Liver (tissue), 8 donors: ENCODE measurements at regions not wholly inside any gene's neighbourhood (a gene's known extent, or its start where the extent isn't known, plus 50 kb on each side); places are given as distances from the start of the nearest gene placed in this dataset.

ENCODE experiments used
- DNase-seq: peaks from one replicate; pipeline ENCODE4 v3.0.0-alpha.2; 2017; ENCODE audit warnings: low spot score
- H3K27ac ChIP-seq, 2 donors: one replicate each; pipeline ENCODE4 v1.7.0; 2013; ENCODE audit warnings: inconsistent platforms in 2 of 2, low read length in 2 of 2, control low read depth in 1 of 2, low read depth in 1 of 2, mild to moderate bottlenecking in 1 of 2
- H3K27me3 ChIP-seq, 4 donors: one replicate each; pipeline versions ENCODE4 v1.6.1 to v1.7.0; 2013; ENCODE audit warnings: low read length in 3 of 4, inconsistent platforms in 1 of 4, mild to moderate bottlenecking in 1 of 4, moderate library complexity in 1 of 4; ENCODE audit not compliant: control insufficient read depth in 4 of 4, insufficient read depth in 4 of 4
- H3K36me3 ChIP-seq, 4 donors: one replicate each; pipeline versions ENCODE4 v1.6.1 to v1.7.0; 2013; ENCODE audit warnings: low read length in 3 of 4, mild to moderate bottlenecking in 3 of 4, low read depth in 1 of 4, moderate library complexity in 1 of 4; ENCODE audit not compliant: control insufficient read depth in 4 of 4, insufficient read depth in 3 of 4
- H3K4me1 ChIP-seq, 4 donors: one replicate each; pipeline versions ENCODE4 v1.6.1 to v1.7.0; 2013; ENCODE audit warnings: low read length in 3 of 4, mild to moderate bottlenecking in 3 of 4, moderate library complexity in 1 of 4; ENCODE audit not compliant: control insufficient read depth in 4 of 4, insufficient read depth in 4 of 4
- H3K4me3 ChIP-seq, 3 donors: one replicate each; pipeline versions ENCODE4 v1.6.1 to v1.7.0; 2013; ENCODE audit warnings: low read length in 3 of 3, control low read depth in 1 of 3, low read depth in 1 of 3, mild to moderate bottlenecking in 1 of 3
- H3K9ac ChIP-seq, 2 donors: one replicate each; pipeline ENCODE4 v1.7.0; 2013; ENCODE audit warnings: low read length in 2 of 2, mild to moderate bottlenecking in 2 of 2, moderate library complexity in 2 of 2, control low read depth in 1 of 2, low read depth in 1 of 2
- H3K9me3 ChIP-seq, 4 donors: one replicate each; pipeline versions ENCODE4 v1.6.1 to v1.7.0; 2013; ENCODE audit warnings: low read length in 3 of 4; ENCODE audit not compliant: control insufficient read depth in 4 of 4
- EGR1 ChIP-seq, 2 donors: IDR thresholded peaks; 2 replicates each; pipeline ENCODE4 v1.6.1; 2016 to 2018; ENCODE audit warnings: antibody characterized with exemption in 2 of 2, low read depth in 2 of 2
- FOXA1 ChIP-seq: IDR thresholded peaks from 2 replicates; pipeline ENCODE4 v1.6.1; 2016; ENCODE audit warnings: antibody characterized with exemption
- FOXA2 ChIP-seq: IDR thresholded peaks from 2 replicates; pipeline ENCODE4 v1.6.1; 2016; ENCODE audit warnings: antibody characterized with exemption
- GABPA ChIP-seq, 2 donors: IDR thresholded peaks in 1 of 2; conservative IDR thresholded peaks in 1 of 2; 2 replicates each; pipeline ENCODE4 v1.6.1; 2016; ENCODE audit warnings: antibody characterized with exemption in 2 of 2, mild to moderate bottlenecking in 1 of 2, moderate library complexity in 1 of 2
- HNF4A ChIP-seq, 2 donors: conservative IDR thresholded peaks; 2 replicates each; pipeline ENCODE4 v1.6.1; 2016; ENCODE audit warnings: antibody characterized with exemption in 2 of 2, mild to moderate bottlenecking in 2 of 2
- HNF4G ChIP-seq: IDR thresholded peaks from 2 replicates; pipeline ENCODE4 v1.6.1; 2016; ENCODE audit warnings: antibody characterized with exemption
- JUND ChIP-seq, 2 donors: IDR thresholded peaks; 2 replicates each; pipeline ENCODE4 v1.6.1; 2016; ENCODE audit warnings: antibody characterized with exemption in 2 of 2
- NR2F2 ChIP-seq: IDR thresholded peaks from 2 replicates; pipeline ENCODE4 v1.6.1; 2016; ENCODE audit warnings: antibody characterized with exemption
- RAD21 ChIP-seq, 2 donors: IDR thresholded peaks; 2 replicates each; pipeline ENCODE4 v1.6.1; 2016; ENCODE audit warnings: antibody characterized with exemption in 2 of 2, mild to moderate bottlenecking in 2 of 2
- RXRA ChIP-seq, 2 donors: IDR thresholded peaks; 2 replicates each; pipeline ENCODE4 v1.6.1; 2017 to 2018; ENCODE audit warnings: antibody characterized with exemption in 2 of 2, mild to moderate bottlenecking in 1 of 2
- SP1 ChIP-seq: IDR thresholded peaks from 2 replicates; pipeline ENCODE4 v1.6.1; 2018; ENCODE audit warnings: antibody characterized with exemption, mild to moderate bottlenecking
- TAF1 ChIP-seq: conservative IDR thresholded peaks from 2 replicates; pipeline ENCODE4 v1.6.1; 2016; ENCODE audit warnings: antibody characterized with exemption, mild to moderate bottlenecking
- YY1 ChIP-seq: IDR thresholded peaks from 2 replicates; pipeline ENCODE4 v1.6.1; 2016; ENCODE audit warnings: antibody characterized with exemption, mild to moderate bottlenecking
- WGBS: extraction: QIAGEN DNeasy Blood & Tissue Kit; methylation state at CpG from one replicate; pipeline ENCODE4 v1.1.7; 2013; 5-methylcytosine and 5-hydroxymethylcytosine counted together
- TF ChIP-seq, protein P1 (sequence below): IDR thresholded peaks from 2 replicates; pipeline ENCODE4 v1.6.1; 2016; ENCODE audit warnings: antibody characterized with exemption
- TF ChIP-seq, protein P2 (sequence below): fragments of 150-350 bp; IDR thresholded peaks from 2 replicates; pipeline ENCODE4 v1.5.1; 2017; ENCODE audit warnings: improper control_type of control experiment, low read depth, low read length; ENCODE audit not compliant: missing input control
- TF ChIP-seq, protein P3 (sequence below): IDR thresholded peaks from 2 replicates; pipeline ENCODE4 v1.6.1; 2016; ENCODE audit warnings: antibody characterized with exemption
- TF ChIP-seq, protein P4 (sequence below): IDR thresholded peaks from 2 replicates; pipeline ENCODE4 v1.6.1; 2016; ENCODE audit warnings: antibody characterized with exemption
- TF ChIP-seq, protein P5 (sequence below): IDR thresholded peaks from 2 replicates; pipeline ENCODE4 v1.6.1; 2016; ENCODE audit warnings: antibody characterized with exemption, mild to moderate bottlenecking
- donor health status: healthy.
- donor health status: healthy.
- donor health status: healthy.
- donor health status: healthy.
- donor health status: healthy.

DNA sequence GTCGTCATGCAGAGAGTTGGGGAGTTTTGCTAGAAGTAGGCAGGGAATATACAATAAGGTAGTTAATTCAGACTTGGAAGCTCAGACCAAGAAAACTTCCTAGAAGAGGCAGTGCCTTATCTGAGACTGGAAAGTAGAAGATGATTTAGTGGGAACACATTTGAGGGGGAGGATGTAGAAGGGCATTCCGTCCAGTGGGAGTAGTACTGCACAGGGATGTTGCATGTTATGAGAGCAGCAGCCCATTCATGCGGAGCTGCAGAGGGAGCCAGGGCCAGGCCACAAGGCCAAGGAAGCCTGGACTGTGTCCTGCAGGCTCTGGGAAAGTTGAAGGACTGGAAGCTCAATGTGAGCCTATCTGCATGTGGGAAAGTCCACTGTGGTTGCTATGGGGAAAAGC, 344.5 kb upstream of the EEF2KMT start:
- H3K36me3 ChIP-seq = no peaks in the 10 kb centered on the region
- H3K4me1 ChIP-seq = no peaks in the 10 kb centered on the region
- H3K9ac ChIP-seq = no peak overlapping the region
- peaks cover 0 to 3% (median 1%) of the 10 kb centered on the region in 4 donors for H3K27me3 ChIP-seq
- no peak overlapping the region for H3K27ac ChIP-seq
- DNase-seq = no peak
- no peak overlapping the region for H3K4me3 ChIP-seq
- H3K9me3 ChIP-seq = no peaks in the 10 kb centered on the region
- TF ChIP-seq JUND (IDR thresholded peaks at IDR 0.05) = no peak
- TF ChIP-seq, protein P1, sequence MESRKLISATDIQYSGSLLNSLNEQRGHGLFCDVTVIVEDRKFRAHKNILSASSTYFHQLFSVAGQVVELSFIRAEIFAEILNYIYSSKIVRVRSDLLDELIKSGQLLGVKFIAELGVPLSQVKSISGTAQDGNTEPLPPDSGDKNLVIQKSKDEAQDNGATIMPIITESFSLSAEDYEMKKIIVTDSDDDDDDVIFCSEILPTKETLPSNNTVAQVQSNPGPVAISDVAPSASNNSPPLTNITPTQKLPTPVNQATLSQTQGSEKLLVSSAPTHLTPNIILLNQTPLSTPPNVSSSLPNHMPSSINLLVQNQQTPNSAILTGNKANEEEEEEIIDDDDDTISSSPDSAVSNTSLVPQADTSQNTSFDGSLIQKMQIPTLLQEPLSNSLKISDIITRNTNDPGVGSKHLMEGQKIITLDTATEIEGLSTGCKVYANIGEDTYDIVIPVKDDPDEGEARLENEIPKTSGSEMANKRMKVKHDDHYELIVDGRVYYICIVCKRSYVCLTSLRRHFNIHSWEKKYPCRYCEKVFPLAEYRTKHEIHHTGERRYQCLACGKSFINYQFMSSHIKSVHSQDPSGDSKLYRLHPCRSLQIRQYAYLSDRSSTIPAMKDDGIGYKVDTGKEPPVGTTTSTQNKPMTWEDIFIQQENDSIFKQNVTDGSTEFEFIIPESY = no peak
- TF ChIP-seq SP1 = no peak
- TF ChIP-seq, protein P2, sequence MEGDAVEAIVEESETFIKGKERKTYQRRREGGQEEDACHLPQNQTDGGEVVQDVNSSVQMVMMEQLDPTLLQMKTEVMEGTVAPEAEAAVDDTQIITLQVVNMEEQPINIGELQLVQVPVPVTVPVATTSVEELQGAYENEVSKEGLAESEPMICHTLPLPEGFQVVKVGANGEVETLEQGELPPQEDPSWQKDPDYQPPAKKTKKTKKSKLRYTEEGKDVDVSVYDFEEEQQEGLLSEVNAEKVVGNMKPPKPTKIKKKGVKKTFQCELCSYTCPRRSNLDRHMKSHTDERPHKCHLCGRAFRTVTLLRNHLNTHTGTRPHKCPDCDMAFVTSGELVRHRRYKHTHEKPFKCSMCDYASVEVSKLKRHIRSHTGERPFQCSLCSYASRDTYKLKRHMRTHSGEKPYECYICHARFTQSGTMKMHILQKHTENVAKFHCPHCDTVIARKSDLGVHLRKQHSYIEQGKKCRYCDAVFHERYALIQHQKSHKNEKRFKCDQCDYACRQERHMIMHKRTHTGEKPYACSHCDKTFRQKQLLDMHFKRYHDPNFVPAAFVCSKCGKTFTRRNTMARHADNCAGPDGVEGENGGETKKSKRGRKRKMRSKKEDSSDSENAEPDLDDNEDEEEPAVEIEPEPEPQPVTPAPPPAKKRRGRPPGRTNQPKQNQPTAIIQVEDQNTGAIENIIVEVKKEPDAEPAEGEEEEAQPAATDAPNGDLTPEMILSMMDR = no peak
- TF ChIP-seq, protein P3, sequence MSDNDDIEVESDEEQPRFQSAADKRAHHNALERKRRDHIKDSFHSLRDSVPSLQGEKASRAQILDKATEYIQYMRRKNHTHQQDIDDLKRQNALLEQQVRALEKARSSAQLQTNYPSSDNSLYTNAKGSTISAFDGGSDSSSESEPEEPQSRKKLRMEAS = no peak
- TF ChIP-seq RAD21 (IDR thresholded peaks at IDR 0.05) = no peak
- no peak for TF ChIP-seq TAF1
- no peak for TF ChIP-seq NR2F2
- TF ChIP-seq, protein P4, sequence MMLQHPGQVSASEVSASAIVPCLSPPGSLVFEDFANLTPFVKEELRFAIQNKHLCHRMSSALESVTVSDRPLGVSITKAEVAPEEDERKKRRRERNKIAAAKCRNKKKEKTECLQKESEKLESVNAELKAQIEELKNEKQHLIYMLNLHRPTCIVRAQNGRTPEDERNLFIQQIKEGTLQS = no peak
- WGBS = 62% methylated on average over 3 of the region's 3 CpGs

DNA sequence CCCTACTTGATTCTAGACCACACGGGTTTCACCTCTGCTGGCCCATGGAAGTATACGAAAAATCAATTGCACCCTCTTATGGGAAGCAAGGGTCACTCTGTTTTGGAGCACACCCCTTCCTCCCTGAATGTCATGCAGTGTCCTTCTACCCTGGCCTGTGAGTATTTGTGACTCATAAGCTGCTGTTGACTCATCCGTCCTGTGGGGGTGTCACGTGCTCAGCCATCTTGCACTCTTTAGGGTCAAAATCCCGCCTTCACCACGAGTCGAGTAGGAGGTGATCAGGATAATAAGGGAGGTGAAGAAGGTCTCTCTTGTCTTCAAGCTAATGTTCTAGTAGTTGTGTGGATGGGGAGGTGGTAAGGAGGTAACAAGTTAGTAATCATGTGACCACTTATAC, 341.0 kb upstream of the EEF2KMT start:
- H3K27me3 ChIP-seq = peaks cover 0 to 3% (median 0%) of the 10 kb centered on the region in 4 donors
- H3K27ac ChIP-seq = no peak overlapping the region
- H3K9ac ChIP-seq = no peak overlapping the region
- H3K4me1 ChIP-seq = no peaks in the 10 kb centered on the region
- H3K4me3 ChIP-seq = no peak overlapping the region
- no peaks in the 10 kb centered on the region for H3K9me3 ChIP-seq
- 75% methylated on average over 7 of the region's 7 CpGs for WGBS
- no peak for DNase-seq
- H3K36me3 ChIP-seq = no peaks in the 10 kb centered on the region
- TF ChIP-seq JUND (IDR thresholded peaks at IDR 0.05) (no peak), TAF1 (no peak), GABPA (IDR thresholded peaks at IDR 0.05 in 1 of 2, conservative IDR thresholded peaks at IDR 0.05 in 1 of 2) (no peak), EGR1 (IDR thresholded peaks at IDR 0.05; ENCODE audit: low read depth in 2 of 2) (no peak), FOXA1 (no peak), SP1 (no peak), NR2F2 (no peak), HNF4A (conservative IDR thresholded peaks at IDR 0.05) (no peak), RXRA (IDR thresholded peaks at IDR 0.05) (no peak), RAD21 (IDR thresholded peaks at IDR 0.05) (no peak), FOXA2 (no peak), HNF4G (no peak), YY1 (no peak)
- TF ChIP-seq, protein P4 = no peak
- TF ChIP-seq, protein P5, sequence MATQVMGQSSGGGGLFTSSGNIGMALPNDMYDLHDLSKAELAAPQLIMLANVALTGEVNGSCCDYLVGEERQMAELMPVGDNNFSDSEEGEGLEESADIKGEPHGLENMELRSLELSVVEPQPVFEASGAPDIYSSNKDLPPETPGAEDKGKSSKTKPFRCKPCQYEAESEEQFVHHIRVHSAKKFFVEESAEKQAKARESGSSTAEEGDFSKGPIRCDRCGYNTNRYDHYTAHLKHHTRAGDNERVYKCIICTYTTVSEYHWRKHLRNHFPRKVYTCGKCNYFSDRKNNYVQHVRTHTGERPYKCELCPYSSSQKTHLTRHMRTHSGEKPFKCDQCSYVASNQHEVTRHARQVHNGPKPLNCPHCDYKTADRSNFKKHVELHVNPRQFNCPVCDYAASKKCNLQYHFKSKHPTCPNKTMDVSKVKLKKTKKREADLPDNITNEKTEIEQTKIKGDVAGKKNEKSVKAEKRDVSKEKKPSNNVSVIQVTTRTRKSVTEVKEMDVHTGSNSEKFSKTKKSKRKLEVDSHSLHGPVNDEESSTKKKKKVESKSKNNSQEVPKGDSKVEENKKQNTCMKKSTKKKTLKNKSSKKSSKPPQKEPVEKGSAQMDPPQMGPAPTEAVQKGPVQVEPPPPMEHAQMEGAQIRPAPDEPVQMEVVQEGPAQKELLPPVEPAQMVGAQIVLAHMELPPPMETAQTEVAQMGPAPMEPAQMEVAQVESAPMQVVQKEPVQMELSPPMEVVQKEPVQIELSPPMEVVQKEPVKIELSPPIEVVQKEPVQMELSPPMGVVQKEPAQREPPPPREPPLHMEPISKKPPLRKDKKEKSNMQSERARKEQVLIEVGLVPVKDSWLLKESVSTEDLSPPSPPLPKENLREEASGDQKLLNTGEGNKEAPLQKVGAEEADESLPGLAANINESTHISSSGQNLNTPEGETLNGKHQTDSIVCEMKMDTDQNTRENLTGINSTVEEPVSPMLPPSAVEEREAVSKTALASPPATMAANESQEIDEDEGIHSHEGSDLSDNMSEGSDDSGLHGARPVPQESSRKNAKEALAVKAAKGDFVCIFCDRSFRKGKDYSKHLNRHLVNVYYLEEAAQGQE = no peak
- TF ChIP-seq, protein P1 = no peak
- TF ChIP-seq, protein P2 = no peak
- TF ChIP-seq, protein P3 = no peak
